ENCODE measurements at regions not wholly inside any gene's neighbourhood (a gene's known extent, or its start where the extent isn't known, plus 50 kb on each side); places are given as distances from the start of the nearest gene placed in this dataset.

GRCh38 chr12:72189266-72189665 is 82.9 kb upstream of the TRHDE start:
- TF ChIP-seq CTCF (IDR thresholded peaks at IDR 0.05 in 2 of 3, conservative IDR thresholded peaks at IDR 0.05 in 1 of 3; ENCODE audit: control insufficient read depth in 2 of 3, extremely low read depth in 1 of 3, insufficient read depth in 1 of 3, low read depth in 3 of 3, low read length in 3 of 3) = no peak
- TF ChIP-seq FOS (IDR thresholded peaks at IDR 0.05; ENCODE audit: borderline replicate concordance, extremely low read depth, insufficient read length) = no peak
- no peak for TF ChIP-seq SUPT20H (IDR thresholded peaks at IDR 0.05; ENCODE audit: borderline replicate concordance, control insufficient read depth, low read depth, low read length)
- TF ChIP-seq TCF12 (IDR thresholded peaks at IDR 0.05; ENCODE audit: low read depth, low read length) = no peak
- TF ChIP-seq ATF3 (IDR thresholded peaks at IDR 0.05; ENCODE audit: borderline replicate concordance, extremely low read depth, low read depth, low read length) = no peak
- no peak for TF ChIP-seq SREBF2 (IDR thresholded peaks at IDR 0.05; ENCODE audit: low read length)
- no peak for TF ChIP-seq EZH2 (IDR thresholded peaks at IDR 0.05; ENCODE audit: borderline replicate concordance, control insufficient read depth, low read depth, low read length)
- TF ChIP-seq GABPA (IDR thresholded peaks at IDR 0.05; ENCODE audit: low read depth) = no peak
- TF ChIP-seq CHD4 (IDR thresholded peaks at IDR 0.05) = no peak
- no peak for TF ChIP-seq RAD21 (IDR thresholded peaks at IDR 0.05; ENCODE audit: insufficient read depth, low read depth, low read length)
- TF ChIP-seq RCOR1 (conservative IDR thresholded peaks at IDR 0.05; ENCODE audit: low read depth, low read length) = no peak
- TF ChIP-seq ZNF384 (IDR thresholded peaks at IDR 0.05; ENCODE audit: borderline replicate concordance, low read depth, low read length) = no peak
- no peak for TF ChIP-seq CEBPB (IDR thresholded peaks at IDR 0.05; ENCODE audit: borderline replicate concordance in 1 of 2, low read depth in 2 of 2, low read length in 2 of 2)

Data from GM12878 (cell line).